A549 (cell line): ENCODE measurements at regions not wholly inside any gene's neighbourhood (a gene's known extent, or its start where the extent isn't known, plus 50 kb on each side); places are given as distances from the start of the nearest gene placed in this dataset.

Experiments used
- ATAC-seq, 2 experiments: fragments of 200-7000 bp in 1 of 2; fragments of >200 bp in 1 of 2; cut with Nextera tagmentation in 1 of 2; cut with Tn5 transposase in 1 of 2; 3 replicates each; pipeline versions ENCODE4 v1.8.0 to v1.9.1; 2018 to 2020; ENCODE audit warnings: mild to moderate bottlenecking in 1 of 2, moderate library complexity in 1 of 2
- CTCF ChIA-PET: fragments of 300-600 bp; sonication (Branson Sonifier 250); formaldehyde crosslinking; extraction: SDS; loops from one replicate; lab custom pipeline; 2021; ENCODE audit warnings: antibody characterized with exemption, inconsistent platforms; lab: Yijun Ruan, JAX
- POLR2A ChIA-PET: fragments of 350-600 bp; formaldehyde crosslinking; extraction: SDS; loops from one replicate; lab custom pipeline; 2021; ENCODE audit warnings: antibody characterized with exemption, inconsistent platforms; lab: Yijun Ruan, JAX
- DNase-seq, 2 experiments: peaks; one replicate each; pipeline versions ENCODE4 v3.0.0 to v3.0.0-alpha.2; 2011 to 2016; ENCODE audit warnings: low read depth in 1 of 2, low spot score in 1 of 2
- FAIRE-seq: peaks from 2 replicates; lab custom pipeline; 2011; peaks lifted over from hg19 to GRCh38; lab: Jason Lieb, UNC
- H3K27ac ChIP-seq, 2 experiments: fragments of >200 bp; sonication (Bioruptor Twin); formaldehyde crosslinking; 3 replicates each; pipeline ENCODE4 v1.5.1; 2016 to 2017
- H3K4me1 ChIP-seq: fragments of >200 bp; sonication (Bioruptor Twin); formaldehyde crosslinking; 3 replicates; pipeline ENCODE4 v1.6.1; 2016
- H3K4me2 ChIP-seq: fragments of >200 bp; sonication (Bioruptor Twin); formaldehyde crosslinking; 3 replicates; pipeline ENCODE4 v1.6.1; 2016
- H3K4me3 ChIP-seq: fragments of >200 bp; sonication (Bioruptor Twin); formaldehyde crosslinking; 3 replicates; pipeline ENCODE4 v1.5.1; 2016
- H3K9me3 ChIP-seq: fragments of >200 bp; sonication (Bioruptor Twin); formaldehyde crosslinking; 3 replicates; pipeline ENCODE4 v1.6.1; 2016
- BHLHE40 ChIP-seq: IDR thresholded peaks from 2 replicates; pipeline ENCODE4 v1.6.1; 2012; ENCODE audit warnings: low read depth, low read length, inconsistent platforms
- CEBPB ChIP-seq, 2 experiments: fragments of >200 bp in 1 of 2; sonication (Bioruptor Twin) in 1 of 2; formaldehyde crosslinking in 1 of 2; IDR thresholded peaks; 2 replicates each; pipeline ENCODE4 v1.6.1; 2012 to 2016
- CTCF ChIP-seq: fragments of >200 bp; sonication (Bioruptor Twin); formaldehyde crosslinking; IDR thresholded peaks from 3 replicates; pipeline ENCODE4 v1.5.1; 2016
- E2F6 ChIP-seq: IDR thresholded peaks from 2 replicates; pipeline ENCODE4 v1.6.1; 2012; ENCODE audit warnings: low read depth, borderline replicate concordance
- ESRRA ChIP-seq: fragments of 150-350 bp; IDR thresholded peaks from 2 replicates; pipeline ENCODE4 v1.6.1; 2014; ENCODE audit warnings: mild to moderate bottlenecking, low read length, borderline replicate concordance
- FOSB ChIP-seq: fragments of 250-450 bp; sonication (Bioruptor Pico); IDR thresholded peaks from 2 replicates; pipeline ENCODE4 v1.5.0; 2020; ENCODE audit warnings: mild to moderate bottlenecking, moderate library complexity
- HES2 ChIP-seq: fragments of >200 bp; sonication (Bioruptor Twin); formaldehyde crosslinking; IDR thresholded peaks from 2 replicates; pipeline ENCODE4 v1.6.1; 2016
- HMGXB4 ChIP-seq: fragments of 250-450 bp; sonication (Bioruptor Pico); IDR thresholded peaks from 2 replicates; pipeline ENCODE4 v1.5.0; 2021; ENCODE audit warnings: mild to moderate bottlenecking, moderate library complexity, borderline replicate concordance
- HOXA7 ChIP-seq: fragments of 250-450 bp; sonication (Bioruptor Pico); IDR thresholded peaks from 2 replicates; pipeline ENCODE4 v1.5.0; 2020; ENCODE audit warnings: mild to moderate bottlenecking, moderate library complexity
- KDM1A ChIP-seq: fragments of 200-600 bp; sonication (generic); IDR thresholded peaks from 2 replicates; pipeline ENCODE4 v1.6.1; 2016; ENCODE audit warnings: low read depth, mild to moderate bottlenecking
- KDM5A ChIP-seq: fragments of 200-600 bp; sonication (generic); IDR thresholded peaks from 2 replicates; pipeline ENCODE4 v1.6.1; 2016; ENCODE audit warnings: antibody characterized with exemption, mild to moderate bottlenecking
- MAFK ChIP-seq: fragments of 450-650 bp; IDR thresholded peaks from 2 replicates; pipeline ENCODE4 v1.6.1; 2014; ENCODE audit not compliant: partially characterized antibody
- MAX ChIP-seq: IDR thresholded peaks from 2 replicates; pipeline ENCODE4 v1.6.1; 2012
- PHF8 ChIP-seq: fragments of 200-600 bp; sonication (generic); IDR thresholded peaks from 2 replicates; pipeline ENCODE4 v1.6.1; 2016; ENCODE audit warnings: low read depth, mild to moderate bottlenecking, antibody characterized with exemption, moderate library complexity, borderline replicate concordance
- POLR2A ChIP-seq: IDR thresholded peaks from 2 replicates; pipeline ENCODE4 v1.6.1; 2012; ENCODE audit warnings: mild to moderate bottlenecking, low read length
- RAD21 ChIP-seq, 2 experiments: fragments of >200 bp in 1 of 2; sonication (Bioruptor Twin) in 1 of 2; formaldehyde crosslinking in 1 of 2; IDR thresholded peaks in 1 of 2; conservative IDR thresholded peaks in 1 of 2; 2 replicates in 1 of 2; 3 replicates in 1 of 2; pipeline ENCODE4 v1.6.1; 2012 to 2018; ENCODE audit warnings: inconsistent platforms in 1 of 2
- RCOR1 ChIP-seq: fragments of 150-350 bp; IDR thresholded peaks from 2 replicates; pipeline ENCODE4 v1.6.1; 2014; ENCODE audit warnings: antibody characterized with exemption, low read length, low read depth
- REST ChIP-seq: fragments of 200-600 bp; sonication (generic); IDR thresholded peaks from 2 replicates; pipeline ENCODE4 v1.6.1; 2016; ENCODE audit warnings: antibody characterized with exemption, mild to moderate bottlenecking, moderate library complexity
- RFX5 ChIP-seq: fragments of 450-650 bp; IDR thresholded peaks from 2 replicates; pipeline ENCODE4 v1.7.1; 2014; ENCODE audit warnings: antibody characterized with exemption, mild to moderate bottlenecking, moderate library complexity
- RNF2 ChIP-seq: fragments of 200-600 bp; sonication (generic); IDR thresholded peaks from 2 replicates; pipeline ENCODE4 v1.6.1; 2016; ENCODE audit warnings: low read depth, mild to moderate bottlenecking, antibody characterized with exemption, moderate library complexity, borderline replicate concordance
- SREBF2 ChIP-seq: fragments of 450-650 bp; IDR thresholded peaks from 2 replicates; pipeline ENCODE4 v1.6.1; 2014; ENCODE audit warnings: mild to moderate bottlenecking, moderate library complexity
- TP53 ChIP-seq: fragments of 250-450 bp; sonication (Bioruptor Pico); IDR thresholded peaks from 2 replicates; pipeline ENCODE4 v1.5.0; 2021; ENCODE audit warnings: mild to moderate bottlenecking, moderate library complexity
- USF2 ChIP-seq: fragments of 450-650 bp; IDR thresholded peaks from 2 replicates; pipeline ENCODE4 v1.6.1; 2014; ENCODE audit warnings: antibody characterized with exemption
- ZNF302 ChIP-seq: fragments of 250-450 bp; sonication (Bioruptor Pico); IDR thresholded peaks from 2 replicates; pipeline ENCODE4 v1.9.0; 2021; ENCODE audit warnings: inconsistent platforms, mild to moderate bottlenecking, moderate library complexity
- WGBS: methylation state at CpG from one replicate; pipeline ENCODE4 v1.1.6; 2017; ENCODE audit errors: missing lambda C conversion rate; 5-methylcytosine and 5-hydroxymethylcytosine counted together

- FAIRE-seq (no peak), DNase-seq (no peak), ATAC-seq (no peak)
- peaks cover 5% of the 10 kb centered on the region; the same call in 2 of the 3 replicates for H3K4me1 ChIP-seq
- H3K27ac ChIP-seq = no peak overlapping the region
- no peak overlapping the region for H3K4me3 ChIP-seq
- WGBS = 16% methylated on average over 1 of the region's 1 CpG
- ChIA-PET CTCF (interaction anchor here (1.0 kb wide), 1 partner anchor 25 kb away, joined by 3 read pairs; no protein-coding TSS in a partner anchor), POLR2A (no interaction called here)
- H3K4me2 ChIP-seq = no peak overlapping the region
- H3K9me3 ChIP-seq = no peaks in the 10 kb centered on the region
- no peak for TF ChIP-seq ESRRA
These were observed 241.6 kb upstream of the DUSP10 start for GRCh38 chr1:221983444-221983843.

GRCh38 chr1:221981461-221981860 lies 239.6 kb upstream of the DUSP10 start:
- Histone ChIP-seq H3K4me3 (no peak overlapping the region), H3K4me2 (no peak overlapping the region), H3K4me1 (no peaks in the 10 kb centered on the region), H3K27ac (no peak overlapping the region), H3K9me3 (no peaks in the 10 kb centered on the region)
- CTCF ChIA-PET = interaction anchor here (1.1 to 1.2 kb wide), 2 partner anchors 11 to 441 kb away, joined by 3 read pairs; no protein-coding TSS in a partner anchor
- 95% methylated on average over 1 of the region's 1 CpG for WGBS
- DNase-seq = no peak
- TF ChIP-seq HMGXB4 (CRISPR knock-in tag) = no peak
- no peak for TF ChIP-seq HOXA7 (CRISPR knock-in tag)
- TF ChIP-seq BHLHE40 = no peak
- no peak for TF ChIP-seq REST
- TF ChIP-seq RFX5 = no peak
- no peak for TF ChIP-seq ZNF302 (CRISPR knock-in tag)
- no peak for TF ChIP-seq PHF8
- no peak for TF ChIP-seq E2F6
- no peak for TF ChIP-seq RCOR1
- TF ChIP-seq USF2 = no peak
- TF ChIP-seq HES2 = no peak
- no peak for TF ChIP-seq MAX
- no peak for TF ChIP-seq FOSB (CRISPR knock-in tag)
- ATAC-seq = no peak
- POLR2A ChIA-PET = no interaction called here
- FAIRE-seq = no peak

GRCh38 chr1:221979444-221980032 lies 237.6 kb upstream of the DUSP10 start:
- FAIRE-seq (no peak), ATAC-seq (peak in 1 of 2 experiments; percentile 25; a peak in 1 of 6 replicates)
- no peaks in the 10 kb centered on the region for H3K4me1 ChIP-seq
- POLR2A ChIA-PET = no interaction called here
- TF ChIP-seq SREBF2 = no peak
- no peak for TF ChIP-seq KDM1A
- TF ChIP-seq POLR2A = no peak
- no peak for TF ChIP-seq KDM5A
- TF ChIP-seq RAD21 (conservative IDR thresholded peaks at IDR 0.05 in 1 of 2, IDR thresholded peaks at IDR 0.05 in 1 of 2) = 0 out of 5 replicates have a peak, but pooled peaks of 1 of the 2 experiments have one; percentile 8
- no peak for TF ChIP-seq CEBPB (IDR thresholded peaks at IDR 0.05)
- peak; percentile 41 for TF ChIP-seq CTCF
- TF ChIP-seq MAFK = no peak
- no peak for TF ChIP-seq ZNF302 (CRISPR knock-in tag)
- no peak for TF ChIP-seq FOSB (CRISPR knock-in tag)
- TF ChIP-seq RNF2 = no peak
- no peak for TF ChIP-seq PHF8
- no peak for TF ChIP-seq TP53
- TF ChIP-seq BHLHE40 = no peak
- TF ChIP-seq, all 56 proteins: peak for 2
- no peak for DNase-seq
- CTCF ChIA-PET = interaction anchor here (0.7 to 1.7 kb wide), 7 partner anchors 9 to 200 kb away, joined by 3 to 5 read pairs (median 3); no protein-coding TSS in a partner anchor
- H3K9me3 ChIP-seq = no peaks in the 10 kb centered on the region
- H3K27ac ChIP-seq = no peak overlapping the region
- H3K4me2 ChIP-seq = no peak overlapping the region
- H3K4me3 ChIP-seq = no peak overlapping the region
